Left lung (tissue), 4 donors: ENCODE measurements at regions not wholly inside any gene's neighbourhood (a gene's known extent, or its start where the extent isn't known, plus 50 kb on each side); places are given as distances from the start of the nearest gene placed in this dataset.
A peak's percentile ranks its signal among the peaks of the same experiment; 100 is the strongest.

ENCODE experiments used
- ATAC-seq: fragments of 200-7000 bp; cut with Tn5 transposase; one replicate; pipeline ENCODE4 v1.9.1; 2020; ENCODE audit warnings: moderate library complexity
- DNase-seq, 4 donors: peaks; one replicate each; pipeline ENCODE4 v3.0.0-alpha.2; 2013 to 2020
- H3K27ac ChIP-seq, 2 donors: fragments of 200-600 bp; sonication (generic) in 1 of 2; one replicate each; pipeline versions ENCODE4 v1.5.0 to v1.8.0; 2020 to 2021
- H3K27me3 ChIP-seq, 2 donors: fragments of 200-600 bp; sonication (generic) in 1 of 2; one replicate each; pipeline versions ENCODE4 v1.5.0 to v1.8.0; 2020 to 2021
- H3K36me3 ChIP-seq, 2 donors: fragments of 200-600 bp; sonication (generic) in 1 of 2; one replicate each; pipeline versions ENCODE4 v1.5.0 to v1.8.0; 2020 to 2021
- H3K4me1 ChIP-seq, 2 donors: fragments of 200-600 bp; one replicate each; pipeline ENCODE4 v1.8.0; 2021
- H3K4me3 ChIP-seq, 2 donors: fragments of 200-600 bp; sonication (generic) in 1 of 2; one replicate each; pipeline versions ENCODE4 v1.5.0 to v1.8.0; 2020 to 2021; ENCODE audit warnings: mild to moderate bottlenecking in 1 of 2
- H3K9me3 ChIP-seq, 2 donors: fragments of 200-600 bp; sonication (generic) in 1 of 2; one replicate each; pipeline versions ENCODE4 v1.5.0 to v1.8.0; 2020 to 2021
- CTCF ChIP-seq, 2 donors: fragments of 200-600 bp; sonication (generic) in 1 of 2; IDR thresholded peaks; one replicate each; pipeline versions ENCODE4 v1.5.0 to v1.8.0; 2021; ENCODE audit warnings: antibody characterized with exemption in 2 of 2
- intact Hi-C, 2 donors: fragments of 100-400 bp; cut with DNase I; formaldehyde crosslinking; loops; one replicate each; pipeline versions ENCODE4 v1.11.2 to v1.14.2; 2022
- donor health status: DM: no; HTN: yes; CAD: no.
- donor health status: DM: no; HTN: no; CAD: no.

GRCh38 chr12:124514145-124514995, 53.0 kb downstream of the NCOR2 start:
- Histone ChIP-seq H3K9me3 (no peaks in the 10 kb centered on the region), H3K27ac (no peak overlapping the region), H3K36me3 (peaks cover 0 to 4% of the 10 kb centered on the region in 2 donors), H3K27me3 (peaks cover 0 to 5% of the 10 kb centered on the region in 2 donors), H3K4me1 (peaks cover 51 to 85% of the 10 kb centered on the region in 2 donors), H3K4me3 (no peak overlapping the region)
- TF ChIP-seq CTCF (IDR thresholded peaks at IDR 0.05): no peak
- ATAC-seq: no peak
- intact Hi-C loops: no loop called here
- DNase-seq: no peak

GRCh38 chr12:124513297-124513867, 54.0 kb downstream of the NCOR2 start:
- no peak for TF ChIP-seq CTCF (IDR thresholded peaks at IDR 0.05)
- intact Hi-C loops: no loop called here
- Histone ChIP-seq H3K27ac (peak overlapping the region; percentile 63 to 73), H3K36me3 (peaks cover 0 to 4% of the 10 kb centered on the region in 2 donors), H3K4me3 (no peak overlapping the region), H3K9me3 (no peaks in the 10 kb centered on the region), H3K27me3 (peaks cover 0 to 5% of the 10 kb centered on the region in 2 donors), H3K4me1 (peaks cover 48 to 87% of the 10 kb centered on the region in 2 donors)
- DNase-seq: no peak
- no peak for ATAC-seq

GRCh38 chr12:124512667-124513296, 54.6 kb downstream of the NCOR2 start:
- intact Hi-C loops: no loop called here
- ATAC-seq (peak; percentile 55), DNase-seq (peak in 3 of 4 donors; percentile 68 to 92 (median 87))
- Histone ChIP-seq H3K36me3 (peaks cover 0 to 4% of the 10 kb centered on the region in 2 donors), H3K4me3 (no peak overlapping the region), H3K27ac (peak overlapping the region; percentile 63 to 73), H3K27me3 (peaks cover 0 to 5% of the 10 kb centered on the region in 2 donors), H3K4me1 (peaks cover 44 to 87% of the 10 kb centered on the region in 2 donors), H3K9me3 (no peaks in the 10 kb centered on the region)
- no peak for TF ChIP-seq CTCF (IDR thresholded peaks at IDR 0.05)

- Histone ChIP-seq H3K27me3 (no peaks in the 10 kb centered on the region), H3K27ac (no peak overlapping the region), H3K9me3 (no peaks in the 10 kb centered on the region), H3K36me3 (peaks cover 0 to 4% of the 10 kb centered on the region in 2 donors), H3K4me1 (peaks cover 39 to 87% of the 10 kb centered on the region in 2 donors), H3K4me3 (no peak overlapping the region)
- DNase-seq (no peak), ATAC-seq (no peak)
- TF ChIP-seq CTCF (IDR thresholded peaks at IDR 0.05): no peak
- intact Hi-C loops: no loop called here
Observed at GRCh38 chr12:124511259-124511985, 56.0 kb downstream of the NCOR2 start.
